SK-N-SH (cell line): ENCODE measurements at regions not wholly inside any gene's neighbourhood (a gene's known extent, or its start where the extent isn't known, plus 50 kb on each side); places are given as distances from the start of the nearest gene placed in this dataset.

Source experiments
- CTCF ChIA-PET: fragments of 300-600, 350-600 bp; formaldehyde crosslinking; extraction: SDS; loops from one replicate; lab custom pipeline; 2021; lab: Yijun Ruan, JAX
- POLR2A ChIA-PET: fragments of 350-600 bp; sonication (Branson Sonifier 250); formaldehyde crosslinking; extraction: SDS; loops from one replicate; lab custom pipeline; 2020; ENCODE audit warnings: antibody characterized with exemption, inconsistent platforms; lab: Yijun Ruan, JAX
- DNase-seq: peaks from one replicate; pipeline ENCODE4 v3.0.0; 2012
- H2AFZ ChIP-seq: fragments of 200-600 bp; sonication (generic); 2 replicates; pipeline ENCODE4 v1.8.1; 2016; ENCODE audit warnings: antibody characterized with exemption, mild to moderate bottlenecking, low read depth
- H3F3A ChIP-seq: fragments of 200-600 bp; sonication (generic); replicated peaks from 2 replicates; pipeline ENCODE3; 2016; ENCODE audit warnings: antibody characterized with exemption, mild to moderate bottlenecking; ENCODE audit not compliant: insufficient read depth
- H3K27ac ChIP-seq, 2 experiments: fragments of 200-500 bp in 1 of 2; fragments of 200-600 bp in 1 of 2; sonication (Bioruptor generic) in 1 of 2; sonication (generic), shearing (Covaris generic) in 1 of 2; 2 replicates each; pipeline versions ENCODE4 v1.5.1 to v1.6.1; 2014 to 2016; ENCODE audit warnings: low read depth in 2 of 2, inconsistent platforms in 1 of 2, low read length in 1 of 2, mild to moderate bottlenecking in 1 of 2, mixed read lengths in 1 of 2
- H3K27me3 ChIP-seq: fragments of 200-600 bp; sonication (generic), shearing (Covaris generic); 2 replicates; pipeline ENCODE4 v1.6.1; 2016; ENCODE audit warnings: mixed run types; ENCODE audit not compliant: insufficient read depth
- H3K36me3 ChIP-seq, 2 experiments: fragments of 200-500 bp in 1 of 2; fragments of 200-600 bp in 1 of 2; sonication (Bioruptor generic) in 1 of 2; sonication (generic) in 1 of 2; replicated peaks in 1 of 2; 2 replicates each; pipeline versions ENCODE3 to v1.5.1; 2014 to 2016; ENCODE audit warnings: low read length in 1 of 2, mild to moderate bottlenecking in 1 of 2; ENCODE audit not compliant: insufficient read depth in 2 of 2, control insufficient read depth in 1 of 2
- H3K4me1 ChIP-seq, 2 experiments: fragments of 200-500 bp in 1 of 2; fragments of 200-600 bp in 1 of 2; sonication (Bioruptor generic) in 1 of 2; sonication (generic), shearing (Covaris generic) in 1 of 2; 2 replicates each; pipeline versions ENCODE4 v1.5.1 to v1.6.1; 2014 to 2016; ENCODE audit warnings: low read depth in 1 of 2, low read length in 1 of 2, mixed run types in 1 of 2; ENCODE audit not compliant: insufficient read depth in 2 of 2, control insufficient read depth in 1 of 2
- H3K4me2 ChIP-seq: fragments of 200-600 bp; sonication (generic), shearing (Covaris generic); 2 replicates; pipeline ENCODE4 v1.6.1; 2017; ENCODE audit warnings: mixed run types
- H3K4me3 ChIP-seq, 2 experiments: fragments of 200-500 bp in 1 of 2; fragments of 200-600 bp in 1 of 2; sonication (Bioruptor generic) in 1 of 2; sonication (generic), shearing (Covaris generic) in 1 of 2; 2 replicates each; pipeline versions ENCODE4 v1.5.1 to v1.8.1; 2014 to 2016; ENCODE audit warnings: low read depth in 2 of 2, inconsistent platforms in 1 of 2, low read length in 1 of 2, mild to moderate bottlenecking in 1 of 2, mixed read lengths in 1 of 2, moderate library complexity in 1 of 2
- H3K79me2 ChIP-seq: fragments of 200-600 bp; sonication (generic); 2 replicates; pipeline ENCODE4 v1.8.1; 2017; ENCODE audit warnings: mild to moderate bottlenecking; ENCODE audit not compliant: insufficient read depth
- H3K9ac ChIP-seq: fragments of 200-600 bp; sonication (generic); 2 replicates; pipeline ENCODE4 v1.6.1; 2017; ENCODE audit warnings: mixed run types
- H3K9me2 ChIP-seq: fragments of 200-600 bp; sonication (generic); 2 replicates; pipeline ENCODE4 v1.6.1; 2017; ENCODE audit warnings: mixed run types
- H3K9me3 ChIP-seq: fragments of 200-600 bp; sonication (generic); 2 replicates; pipeline ENCODE4 v1.6.1; 2017; ENCODE audit warnings: mixed run types, mild to moderate bottlenecking, moderate library complexity
- H4K20me1 ChIP-seq: fragments of 200-600 bp; sonication (generic); 2 replicates; pipeline ENCODE4 v1.6.1; 2017; ENCODE audit warnings: mild to moderate bottlenecking, mixed run types; ENCODE audit not compliant: insufficient read depth
- EZH2phosphoT487 ChIP-seq: fragments of 200-600 bp; sonication (generic); IDR thresholded peaks from 2 replicates; pipeline ENCODE4 v1.6.1; 2017; ENCODE audit warnings: low read depth, mixed run types, mild to moderate bottlenecking, antibody characterized with exemption, moderate library complexity, borderline replicate concordance
- FOXJ3 ChIP-seq: sonication (generic); formaldehyde crosslinking; IDR thresholded peaks from 2 replicates; pipeline ENCODE4 v1.5.1; 2020; ENCODE audit warnings: mild to moderate bottlenecking, missing genetic modification reagents
- GABPA ChIP-seq: IDR thresholded peaks from 2 replicates; pipeline ENCODE4 v1.4.0; 2012; ENCODE audit warnings: low read depth, mild to moderate bottlenecking
- MXI1 ChIP-seq: IDR thresholded peaks from 2 replicates; pipeline ENCODE4 v1.6.1; 2012; ENCODE audit warnings: mild to moderate bottlenecking, low read depth, low read length, improper control_type of control experiment
- NRF1 ChIP-seq: IDR thresholded peaks from 2 replicates; pipeline ENCODE4 v1.6.1; 2012; ENCODE audit warnings: low read depth, mild to moderate bottlenecking, low read length
- POLR2AphosphoS5 ChIP-seq: IDR thresholded peaks from 2 replicates; pipeline ENCODE4 v1.6.1; 2012; ENCODE audit warnings: low read depth, low read length
- RAD21 ChIP-seq: IDR thresholded peaks from 2 replicates; pipeline ENCODE4 v1.6.1; 2012; ENCODE audit warnings: mild to moderate bottlenecking, low read length
- RFX5 ChIP-seq: IDR thresholded peaks from 2 replicates; pipeline ENCODE4 v1.6.1; 2012; ENCODE audit warnings: mild to moderate bottlenecking, improper control_type of control experiment, low read length
- RXRA ChIP-seq: IDR thresholded peaks from 2 replicates; pipeline ENCODE4 v1.4.0; 2012; ENCODE audit warnings: low read depth, mild to moderate bottlenecking, borderline replicate concordance
- SIN3A ChIP-seq: IDR thresholded peaks from 2 replicates; pipeline ENCODE4 v1.6.1; 2012; ENCODE audit warnings: low read depth, mild to moderate bottlenecking, low read length, moderate library complexity, borderline replicate concordance
- SMC3 ChIP-seq: IDR thresholded peaks from 2 replicates; pipeline ENCODE4 v1.6.1; 2012; ENCODE audit warnings: low read depth, low read length, improper control_type of control experiment
- TEAD4 ChIP-seq: IDR thresholded peaks from 2 replicates; pipeline ENCODE4 v1.4.0; 2012; ENCODE audit warnings: mild to moderate bottlenecking, borderline replicate concordance; ENCODE audit not compliant: insufficient read depth
- WGBS: methylation state at CpG from one replicate; pipeline ENCODE4 v1.1.6; 2017; ENCODE audit warnings: low lambda C conversion rate; 5-methylcytosine and 5-hydroxymethylcytosine counted together
- TF ChIP-seq, protein P1 (sequence below): fragments of 200-600 bp; sonication (generic); IDR thresholded peaks from 2 replicates; pipeline ENCODE4 v1.6.1; 2017; ENCODE audit warnings: antibody characterized with exemption, mild to moderate bottlenecking, moderate library complexity

- no peak overlapping the region for H3K4me3 ChIP-seq
- peaks cover 0 to under 1% of the 10 kb centered on the region in 2 experiments for H3K36me3 ChIP-seq
- WGBS: 76% methylated on average over 1 of the region's 1 CpG
- peak overlapping the region in 1 of 2 experiments; percentile 20; a peak in 1 of 4 replicates for H3K27ac ChIP-seq
- H3K4me2 ChIP-seq: no peak overlapping the region
- H3K4me1 ChIP-seq: peaks cover 0 to 14% of the 10 kb centered on the region in 2 experiments; a peak in 1 of 4 replicates
- no peaks in the 10 kb centered on the region for H3K27me3 ChIP-seq
- H3K9me3 ChIP-seq: no peaks in the 10 kb centered on the region
- peaks cover 100% of the 10 kb centered on the region for H4K20me1 ChIP-seq
- H3K79me2 ChIP-seq: peaks cover 98% of the 10 kb centered on the region
- H2AFZ ChIP-seq: no peak overlapping the region
- ChIA-PET POLR2A (interaction anchor here (1.5 kb wide), 1 partner anchor 14 kb away, joined by 3 read pairs; no protein-coding TSS in a partner anchor), CTCF (interaction anchor here (1.2 to 2.8 kb wide), 2 partner anchors 13 to 226 kb away, joined by 3 to 10 read pairs; no protein-coding TSS in a partner anchor)
- H3F3A ChIP-seq: peaks cover 37% of the 10 kb centered on the region
- H3K9me2 ChIP-seq: no peaks in the 10 kb centered on the region
- no peak for DNase-seq
- no peak for TF ChIP-seq GABPA
- TF ChIP-seq RXRA: no peak
- H3K9ac ChIP-seq: no peak overlapping the region
Observed at GRCh38 chr9:110129425-110129824, 78.5 kb downstream of the C9orf152 start.

DNA sequence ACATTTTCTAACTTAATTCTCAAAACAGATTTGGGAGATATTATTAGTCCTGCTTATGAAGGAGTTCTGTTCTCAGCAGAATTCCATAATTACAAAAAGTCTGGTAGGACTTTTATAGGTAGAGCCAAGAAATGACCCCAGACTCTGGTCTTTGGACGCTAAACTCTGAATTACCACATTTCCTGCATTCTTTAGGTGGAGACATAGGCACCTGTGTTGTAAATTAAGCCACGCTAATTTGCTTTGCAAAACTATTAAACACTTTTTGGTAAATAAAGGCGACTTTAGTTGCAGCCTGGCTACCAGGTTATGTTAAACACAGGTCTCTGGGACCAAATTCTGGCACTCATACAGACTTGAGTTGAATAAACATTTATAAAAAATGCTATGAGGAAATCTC lies 77.7 kb downstream of the C9orf152 start:
- POLR2A ChIA-PET: no interaction called here
- peaks cover 32% of the 10 kb centered on the region for H3F3A ChIP-seq
- H3K36me3 ChIP-seq: peaks cover 0 to 5% of the 10 kb centered on the region in 2 experiments
- WGBS: 94% methylated on average over 3 of the region's 3 CpGs
- H4K20me1 ChIP-seq: peaks cover 96% of the 10 kb centered on the region
- H3K9me3 ChIP-seq: no peaks in the 10 kb centered on the region
- no peak overlapping the region for H3K9ac ChIP-seq
- H3K4me2 ChIP-seq: no peak overlapping the region
- H3K27me3 ChIP-seq: no peaks in the 10 kb centered on the region
- no peak for DNase-seq
- H3K79me2 ChIP-seq: peaks cover 97% of the 10 kb centered on the region
- peak overlapping the region in 1 of 2 experiments; percentile 20; a peak in 1 of 4 replicates for H3K27ac ChIP-seq
- TF ChIP-seq EZH2phosphoT487 (no peak), POLR2AphosphoS5 (no peak), SMC3 (no peak), RAD21 (no peak), FOXJ3 (CRISPR knock-in tag) (no peak), RFX5 (no peak), NRF1 (no peak), MXI1 (no peak), SIN3A (no peak), TEAD4 (no peak)
- TF ChIP-seq, protein P1, sequence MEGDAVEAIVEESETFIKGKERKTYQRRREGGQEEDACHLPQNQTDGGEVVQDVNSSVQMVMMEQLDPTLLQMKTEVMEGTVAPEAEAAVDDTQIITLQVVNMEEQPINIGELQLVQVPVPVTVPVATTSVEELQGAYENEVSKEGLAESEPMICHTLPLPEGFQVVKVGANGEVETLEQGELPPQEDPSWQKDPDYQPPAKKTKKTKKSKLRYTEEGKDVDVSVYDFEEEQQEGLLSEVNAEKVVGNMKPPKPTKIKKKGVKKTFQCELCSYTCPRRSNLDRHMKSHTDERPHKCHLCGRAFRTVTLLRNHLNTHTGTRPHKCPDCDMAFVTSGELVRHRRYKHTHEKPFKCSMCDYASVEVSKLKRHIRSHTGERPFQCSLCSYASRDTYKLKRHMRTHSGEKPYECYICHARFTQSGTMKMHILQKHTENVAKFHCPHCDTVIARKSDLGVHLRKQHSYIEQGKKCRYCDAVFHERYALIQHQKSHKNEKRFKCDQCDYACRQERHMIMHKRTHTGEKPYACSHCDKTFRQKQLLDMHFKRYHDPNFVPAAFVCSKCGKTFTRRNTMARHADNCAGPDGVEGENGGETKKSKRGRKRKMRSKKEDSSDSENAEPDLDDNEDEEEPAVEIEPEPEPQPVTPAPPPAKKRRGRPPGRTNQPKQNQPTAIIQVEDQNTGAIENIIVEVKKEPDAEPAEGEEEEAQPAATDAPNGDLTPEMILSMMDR: no peak
- no peak overlapping the region for H3K4me3 ChIP-seq
- CTCF ChIA-PET: interaction anchor here (2.8 kb wide), 1 partner anchor 227 kb away, joined by 10 read pairs; no protein-coding TSS in a partner anchor
- H3K4me1 ChIP-seq: peaks cover 0 to 17% of the 10 kb centered on the region in 2 experiments; a peak in 1 of 4 replicates
- no peak overlapping the region for H2AFZ ChIP-seq
- H3K9me2 ChIP-seq: no peaks in the 10 kb centered on the region
